ENCODE measurements at regions not wholly inside any gene's neighbourhood (a gene's known extent, or its start where the extent isn't known, plus 50 kb on each side); places are given as distances from the start of the nearest gene placed in this dataset.

GRCh38 chr12:131370321-131370720 lies 340.6 kb upstream of the SFSWAP start:
- no peak for DNase-seq
- no peak for ATAC-seq (ENCODE audit: poor library complexity)
- intact Hi-C loops (cut with DNase I) = no loop called here

GRCh38 chr12:131370791-131371347 lies 340.0 kb upstream of the SFSWAP start:
- intact Hi-C loops (cut with DNase I) = no loop called here
- DNase-seq (no peak), ATAC-seq (ENCODE audit: poor library complexity) (no peak)

GRCh38 chr12:131371401-131372170 lies 339.3 kb upstream of the SFSWAP start:
- DNase-seq (no peak), ATAC-seq (ENCODE audit: poor library complexity) (no peak)
- intact Hi-C loops (cut with DNase I) = no loop called here

GRCh38 chr12:131372171-131372475 lies 338.8 kb upstream of the SFSWAP start:
- ATAC-seq (ENCODE audit: poor library complexity) = no peak
- DNase-seq = no peak
- intact Hi-C loops (cut with DNase I) = no loop called here

- DNase-seq (no peak), ATAC-seq (ENCODE audit: poor library complexity) (no peak)
- intact Hi-C loops (cut with DNase I) = no loop called here
Observed at GRCh38 chr12:131372706-131373195, 338.1 kb upstream of the SFSWAP start.

GRCh38 chr12:131375261-131375971 lies 335.5 kb upstream of the SFSWAP start:
- DNase-seq (no peak), ATAC-seq (ENCODE audit: poor library complexity) (no peak)
- intact Hi-C loops (cut with DNase I) = no loop called here

- ATAC-seq (ENCODE audit: poor library complexity) = no peak
- no peak for DNase-seq
- intact Hi-C loops (cut with DNase I) = no loop called here
Observed at GRCh38 chr12:131375972-131376345, 334.9 kb upstream of the SFSWAP start.

GRCh38 chr12:131378176-131378842 lies 332.6 kb upstream of the SFSWAP start:
- ATAC-seq (ENCODE audit: poor library complexity) (no peak), DNase-seq (no peak)
- intact Hi-C loops (cut with DNase I) = no loop called here

GRCh38 chr12:131378861-131379665 lies 331.8 kb upstream of the SFSWAP start:
- intact Hi-C loops (cut with DNase I) = no loop called here
- ATAC-seq (ENCODE audit: poor library complexity) (no peak), DNase-seq (no peak)

GRCh38 chr12:131379738-131380137 lies 331.2 kb upstream of the SFSWAP start:
- intact Hi-C loops (cut with DNase I) = no loop called here

GRCh38 chr12:131380220-131380964 lies 330.5 kb upstream of the SFSWAP start:
- DNase-seq (no peak), ATAC-seq (ENCODE audit: poor library complexity) (no peak)
- intact Hi-C loops (cut with DNase I) = no loop called here

More at GRCh38 chr12:131379738-131380137, 331.2 kb upstream of the SFSWAP start:
- DNase-seq = no peak
- ATAC-seq (ENCODE audit: poor library complexity) = no peak

- DNase-seq = no peak
- ATAC-seq (ENCODE audit: poor library complexity) = no peak
- intact Hi-C loops (cut with DNase I) = no loop called here
Observed at GRCh38 chr12:131380965-131381705, 329.8 kb upstream of the SFSWAP start.

GRCh38 chr12:131381716-131382430 lies 329.0 kb upstream of the SFSWAP start:
- DNase-seq = no peak
- intact Hi-C loops (cut with DNase I) = no loop called here
- no peak for ATAC-seq (ENCODE audit: poor library complexity)

- intact Hi-C loops (cut with DNase I) = no loop called here
- ATAC-seq (ENCODE audit: poor library complexity) = no peak
- DNase-seq = no peak
Observed at GRCh38 chr12:131383291-131383690, 327.6 kb upstream of the SFSWAP start.

GRCh38 chr12:131383741-131384543 lies 326.9 kb upstream of the SFSWAP start:
- intact Hi-C loops (cut with DNase I) = no loop called here
- DNase-seq (no peak), ATAC-seq (ENCODE audit: poor library complexity) (no peak)

GRCh38 chr12:131384544-131384855 lies 326.4 kb upstream of the SFSWAP start:
- no peak for ATAC-seq (ENCODE audit: poor library complexity)
- intact Hi-C loops (cut with DNase I) = no loop called here
- DNase-seq = no peak
